DOHH2 (cell line): ENCODE measurements at regions not wholly inside any gene's neighbourhood (a gene's known extent, or its start where the extent isn't known, plus 50 kb on each side); places are given as distances from the start of the nearest gene placed in this dataset.
A peak's percentile ranks its signal among the peaks of the same experiment; 100 is the strongest.

Source experiments
- EZH2phosphoT487 ChIP-seq: fragments of 200-600 bp; sonication (generic); IDR thresholded peaks from 2 replicates; pipeline ENCODE4 v1.6.1; 2017; ENCODE audit warnings: borderline replicate concordance, mild to moderate bottlenecking, antibody characterized with exemption, low read length, moderate library complexity, mixed read lengths
- TF ChIP-seq, protein P1 (sequence below): fragments of 200-600 bp; sonication (generic); IDR thresholded peaks from one replicate; pipeline ENCODE4 v1.5.1; 2014; ENCODE audit warnings: antibody characterized with exemption, mild to moderate bottlenecking, low read depth, low read length; ENCODE audit not compliant: poor library complexity, severe bottlenecking

DNA sequence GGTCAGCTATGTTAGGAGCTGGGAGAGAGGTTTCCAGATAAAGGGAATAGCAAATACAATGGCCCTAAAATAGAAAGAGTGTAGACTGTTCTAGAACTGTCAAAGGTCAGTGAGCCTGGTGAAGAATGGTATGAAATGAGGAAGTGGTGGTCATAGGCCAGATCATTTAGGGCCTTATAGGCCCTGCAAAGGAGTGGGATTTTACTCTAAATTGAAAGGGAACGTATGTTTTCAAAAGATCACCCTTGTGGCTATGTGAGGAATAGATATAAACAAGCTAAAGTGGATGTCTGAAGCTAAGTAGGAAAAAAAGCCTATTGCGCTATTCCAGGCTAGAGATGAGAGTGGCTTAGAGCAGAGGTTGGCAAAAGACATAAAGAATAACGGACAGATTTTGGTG, 70.7 kb upstream of the TDRD3 start:
- TF ChIP-seq, protein P1, sequence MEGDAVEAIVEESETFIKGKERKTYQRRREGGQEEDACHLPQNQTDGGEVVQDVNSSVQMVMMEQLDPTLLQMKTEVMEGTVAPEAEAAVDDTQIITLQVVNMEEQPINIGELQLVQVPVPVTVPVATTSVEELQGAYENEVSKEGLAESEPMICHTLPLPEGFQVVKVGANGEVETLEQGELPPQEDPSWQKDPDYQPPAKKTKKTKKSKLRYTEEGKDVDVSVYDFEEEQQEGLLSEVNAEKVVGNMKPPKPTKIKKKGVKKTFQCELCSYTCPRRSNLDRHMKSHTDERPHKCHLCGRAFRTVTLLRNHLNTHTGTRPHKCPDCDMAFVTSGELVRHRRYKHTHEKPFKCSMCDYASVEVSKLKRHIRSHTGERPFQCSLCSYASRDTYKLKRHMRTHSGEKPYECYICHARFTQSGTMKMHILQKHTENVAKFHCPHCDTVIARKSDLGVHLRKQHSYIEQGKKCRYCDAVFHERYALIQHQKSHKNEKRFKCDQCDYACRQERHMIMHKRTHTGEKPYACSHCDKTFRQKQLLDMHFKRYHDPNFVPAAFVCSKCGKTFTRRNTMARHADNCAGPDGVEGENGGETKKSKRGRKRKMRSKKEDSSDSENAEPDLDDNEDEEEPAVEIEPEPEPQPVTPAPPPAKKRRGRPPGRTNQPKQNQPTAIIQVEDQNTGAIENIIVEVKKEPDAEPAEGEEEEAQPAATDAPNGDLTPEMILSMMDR = peak; percentile 10
- TF ChIP-seq EZH2phosphoT487 = no peak
